Natural killer cell treated with Interleukin-12 subunit alpha and Interleukin-12 subunit beta and Interleukin-15 and Interleukin-18, amount 100 ng/mL, for 72 hours (primary cell): ENCODE measurements at regions not wholly inside any gene's neighbourhood (a gene's known extent, or its start where the extent isn't known, plus 50 kb on each side); places are given as distances from the start of the nearest gene placed in this dataset.
"Not testable (repeated sequence)": the region's sequence is repeated elsewhere in the genome, so short reads cannot be mapped to it uniquely, and the experiment has no call there.

Experiments used
- ATAC-seq, 2 donors: fragments of 150-1000 bp; cut with Tn5 transposase in 1 of 2; sonication (Bioruptor Pico), chemical (Tn5 transposase) in 1 of 2; 2 replicates each; pipeline ENCODE4 v1.10.0; 2021
- DNase-seq: peaks from one replicate; pipeline ENCODE4 v3.0.0; 2022; ENCODE audit warnings: low spot score
- H3K27ac Mint-ChIP-seq, 2 donors: 1 replicate in 1 of 2; 2 replicates in 1 of 2; pipeline ENCODE4 v1.8.0; 2022; ENCODE audit warnings: mixed read lengths in 2 of 2, mild to moderate bottlenecking in 1 of 2, moderate library complexity in 1 of 2
- H3K27me3 Mint-ChIP-seq, 2 donors: 1 replicate in 1 of 2; 2 replicates in 1 of 2; pipeline ENCODE4 v1.8.0; 2022; ENCODE audit warnings: mixed read lengths in 2 of 2
- H3K36me3 Mint-ChIP-seq: one replicate; pipeline ENCODE4 v1.8.0; 2022; ENCODE audit warnings: mixed read lengths
- H3K4me1 Mint-ChIP-seq, 2 donors: 1 replicate in 1 of 2; 2 replicates in 1 of 2; pipeline ENCODE4 v1.8.0; 2022; ENCODE audit warnings: low read depth in 2 of 2, mixed read lengths in 2 of 2, mild to moderate bottlenecking in 1 of 2
- H3K4me3 Mint-ChIP-seq: one replicate; pipeline ENCODE4 v1.8.0; 2022; ENCODE audit warnings: mixed read lengths
- H3K9me3 Mint-ChIP-seq: 2 replicates; pipeline ENCODE4 v1.8.0; 2022; ENCODE audit warnings: mixed read lengths

- no peak overlapping the region for H3K27ac Mint-ChIP-seq
- ATAC-seq (no peak), DNase-seq (no peak)
- no peaks in the 10 kb centered on the region for H3K36me3 Mint-ChIP-seq
- H3K4me3 Mint-ChIP-seq: no peak overlapping the region
- H3K4me1 Mint-ChIP-seq: no peaks in the 10 kb centered on the region
- no peaks in the 10 kb centered on the region for H3K27me3 Mint-ChIP-seq
- H3K9me3 Mint-ChIP-seq: peaks cover 2% of the 10 kb centered on the region
These were observed 851.7 kb downstream of the PDCD6IP start for GRCh38 chr3:34650131-34650530.

GRCh38 chr3:34668915-34669314 is 870.5 kb downstream of the PDCD6IP start:
- no peak overlapping the region for H3K27ac Mint-ChIP-seq
- ATAC-seq: no peak
- peaks cover 13% of the 10 kb centered on the region for H3K9me3 Mint-ChIP-seq
- no peak overlapping the region for H3K4me3 Mint-ChIP-seq
- no peaks in the 10 kb centered on the region for H3K4me1 Mint-ChIP-seq
- no peaks in the 10 kb centered on the region for H3K36me3 Mint-ChIP-seq
- DNase-seq: no peak
- no peaks in the 10 kb centered on the region for H3K27me3 Mint-ChIP-seq

GRCh38 chr3:34669490-34669889 is 871.1 kb downstream of the PDCD6IP start:
- peaks cover 14% of the 10 kb centered on the region for H3K9me3 Mint-ChIP-seq
- H3K4me3 Mint-ChIP-seq: no peak overlapping the region
- H3K27ac Mint-ChIP-seq: no peak overlapping the region
- DNase-seq (no peak), ATAC-seq (no peak)
- no peaks in the 10 kb centered on the region for H3K4me1 Mint-ChIP-seq
- no peaks in the 10 kb centered on the region for H3K36me3 Mint-ChIP-seq
- H3K27me3 Mint-ChIP-seq: no peaks in the 10 kb centered on the region

GRCh38 chr3:34675383-34676120 is 877.1 kb downstream of the PDCD6IP start:
- DNase-seq: no peak
- Mint-ChIP-seq H3K27ac (no peak overlapping the region), H3K9me3 (peaks cover 14% of the 10 kb centered on the region), H3K4me3 (no peak overlapping the region), H3K36me3 (no peaks in the 10 kb centered on the region), H3K4me1 (no peaks in the 10 kb centered on the region), H3K27me3 (no peaks in the 10 kb centered on the region)
- no peak for ATAC-seq

- no peaks in the 10 kb centered on the region for H3K27me3 Mint-ChIP-seq
- no peaks in the 10 kb centered on the region for H3K36me3 Mint-ChIP-seq
These were observed 878.0 kb downstream of the PDCD6IP start for GRCh38 chr3:34676436-34676835.

GRCh38 chr3:34678575-34678974 is 880.1 kb downstream of the PDCD6IP start:
- no peak for ATAC-seq
- no peaks in the 10 kb centered on the region for H3K27me3 Mint-ChIP-seq
- DNase-seq: no peak
- H3K9me3 Mint-ChIP-seq: peaks cover 12% of the 10 kb centered on the region
- no peak overlapping the region for H3K4me3 Mint-ChIP-seq
- H3K36me3 Mint-ChIP-seq: no peaks in the 10 kb centered on the region
- H3K27ac Mint-ChIP-seq: no peak overlapping the region
- no peaks in the 10 kb centered on the region for H3K4me1 Mint-ChIP-seq

More at GRCh38 chr3:34676436-34676835, 878.0 kb downstream of the PDCD6IP start:
- Mint-ChIP-seq H3K4me3 (no peak overlapping the region), H3K27ac (no peak overlapping the region), H3K9me3 (peaks cover 16% of the 10 kb centered on the region), H3K4me1 (no peaks in the 10 kb centered on the region)
- ATAC-seq (no peak), DNase-seq (no peak)

GRCh38 chr3:34679055-34679454 is 880.6 kb downstream of the PDCD6IP start:
- H3K27ac Mint-ChIP-seq, H3K36me3 Mint-ChIP-seq, ATAC-seq, H3K27me3 Mint-ChIP-seq, DNase-seq, H3K4me3 Mint-ChIP-seq, H3K4me1 Mint-ChIP-seq: not testable (repeated sequence)
- peaks cover 12% of the 10 kb centered on the region for H3K9me3 Mint-ChIP-seq

GRCh38 chr3:34683851-34684250 is 885.4 kb downstream of the PDCD6IP start:
- no peak for ATAC-seq
- Mint-ChIP-seq H3K4me1 (no peaks in the 10 kb centered on the region), H3K9me3 (peaks cover 8% of the 10 kb centered on the region), H3K27me3 (no peaks in the 10 kb centered on the region), H3K36me3 (no peaks in the 10 kb centered on the region), H3K4me3 (no peak overlapping the region), H3K27ac (no peak overlapping the region)
- no peak for DNase-seq

- no peak overlapping the region for H3K4me3 Mint-ChIP-seq
- H3K4me1 Mint-ChIP-seq: no peaks in the 10 kb centered on the region
- no peaks in the 10 kb centered on the region for H3K27me3 Mint-ChIP-seq
- peaks cover 1% of the 10 kb centered on the region for H3K9me3 Mint-ChIP-seq
- no peak for DNase-seq
- no peaks in the 10 kb centered on the region for H3K36me3 Mint-ChIP-seq
- H3K27ac Mint-ChIP-seq: no peak overlapping the region
- ATAC-seq: no peak
These were observed 888.1 kb downstream of the PDCD6IP start for GRCh38 chr3:34686541-34686940.

- DNase-seq (no peak), ATAC-seq (no peak)
- Mint-ChIP-seq H3K9me3 (peaks cover 3% of the 10 kb centered on the region), H3K36me3 (no peaks in the 10 kb centered on the region), H3K27ac (no peak overlapping the region), H3K27me3 (no peaks in the 10 kb centered on the region), H3K4me1 (no peaks in the 10 kb centered on the region), H3K4me3 (no peak overlapping the region)
These were observed 889.2 kb downstream of the PDCD6IP start for GRCh38 chr3:34687671-34688070.

- Mint-ChIP-seq H3K36me3 (peaks cover 7% of the 10 kb centered on the region), H3K27me3 (no peaks in the 10 kb centered on the region), H3K27ac (no peak overlapping the region), H3K9me3 (peaks cover 6% of the 10 kb centered on the region), H3K4me1 (no peaks in the 10 kb centered on the region), H3K4me3 (no peak overlapping the region)
- ATAC-seq: no peak
- no peak for DNase-seq
These were observed 898.4 kb downstream of the PDCD6IP start for GRCh38 chr3:34696831-34697230.

- peaks cover 12% of the 10 kb centered on the region for H3K9me3 Mint-ChIP-seq
- no peaks in the 10 kb centered on the region for H3K27me3 Mint-ChIP-seq
These were observed 904.6 kb downstream of the PDCD6IP start for GRCh38 chr3:34703053-34703452.

GRCh38 chr3:34724916-34725499 is 914.3 kb upstream of the ARPP21 start:
- no peaks in the 10 kb centered on the region for H3K4me1 Mint-ChIP-seq
- H3K4me3 Mint-ChIP-seq: no peak overlapping the region
- peaks cover 13% of the 10 kb centered on the region for H3K9me3 Mint-ChIP-seq
- ATAC-seq (no peak), DNase-seq (no peak)
- H3K36me3 Mint-ChIP-seq: no peaks in the 10 kb centered on the region
- no peak overlapping the region for H3K27ac Mint-ChIP-seq
- no peaks in the 10 kb centered on the region for H3K27me3 Mint-ChIP-seq

More at GRCh38 chr3:34703053-34703452, 904.6 kb downstream of the PDCD6IP start:
- no peak overlapping the region for H3K4me3 Mint-ChIP-seq
- H3K27ac Mint-ChIP-seq: no peak overlapping the region
- peaks cover 14% of the 10 kb centered on the region for H3K36me3 Mint-ChIP-seq
- DNase-seq (no peak), ATAC-seq (no peak)
- no peaks in the 10 kb centered on the region for H3K4me1 Mint-ChIP-seq

GRCh38 chr3:34725774-34726173 is 913.6 kb upstream of the ARPP21 start:
- DNase-seq (no peak), ATAC-seq (no peak)
- no peak overlapping the region for H3K27ac Mint-ChIP-seq
- no peak overlapping the region for H3K4me3 Mint-ChIP-seq
- no peaks in the 10 kb centered on the region for H3K4me1 Mint-ChIP-seq
- no peaks in the 10 kb centered on the region for H3K27me3 Mint-ChIP-seq
- no peaks in the 10 kb centered on the region for H3K36me3 Mint-ChIP-seq
- peaks cover 15% of the 10 kb centered on the region for H3K9me3 Mint-ChIP-seq
